Stimulated activated effector memory CD8-positive, alpha-beta T cell treated with anti-CD3 and anti-CD28 coated beads, Interleukin-12 subunit alpha, Interleukin-12 subunit beta, amount 100 ng/mL, for 72 hours (primary cell): ENCODE measurements at regions not wholly inside any gene's neighbourhood (a gene's known extent, or its start where the extent isn't known, plus 50 kb on each side); places are given as distances from the start of the nearest gene placed in this dataset.

Experiments
- ATAC-seq: fragments of 150-1000 bp; cut with Tn5 transposase; 2 replicates; pipeline ENCODE4 v1.10.0; 2021
- DNase-seq, 2 donors: peaks; one replicate each; pipeline ENCODE4 v3.0.0; 2021 to 2022; ENCODE audit warnings: low spot score in 2 of 2
- H3K27ac Mint-ChIP-seq: one replicate; pipeline ENCODE4 v1.8.0; 2022; ENCODE audit warnings: mild to moderate bottlenecking, mixed read lengths
- H3K36me3 Mint-ChIP-seq: one replicate; pipeline ENCODE4 v1.8.0; 2022; ENCODE audit warnings: mild to moderate bottlenecking, mixed read lengths
- H3K4me1 Mint-ChIP-seq: one replicate; pipeline ENCODE4 v1.8.0; 2022; ENCODE audit warnings: mixed read lengths
- H3K4me3 Mint-ChIP-seq: one replicate; pipeline ENCODE4 v1.8.0; 2022; ENCODE audit warnings: mild to moderate bottlenecking, mixed read lengths
- H3K9me3 Mint-ChIP-seq: one replicate; pipeline ENCODE4 v1.8.0; 2022; ENCODE audit warnings: mixed read lengths

DNA sequence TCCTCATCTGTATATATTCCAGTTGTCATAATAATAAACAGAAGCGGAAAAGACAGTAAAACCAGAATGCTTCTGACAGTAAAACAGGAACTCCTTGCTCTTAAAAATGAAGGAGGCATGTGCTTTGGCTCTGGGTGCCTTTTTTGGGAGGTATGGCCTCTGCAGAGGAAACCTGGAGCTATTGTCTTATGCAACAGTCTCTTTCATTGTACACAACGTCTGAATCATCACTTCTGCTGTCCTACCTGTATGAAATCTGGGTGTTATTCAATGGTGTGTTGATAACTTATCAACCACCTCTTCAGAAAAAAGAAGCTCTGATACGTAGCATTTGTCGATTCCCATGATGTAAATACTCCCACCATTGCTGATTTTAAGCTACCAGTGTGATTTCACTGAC, 64.8 kb downstream of the CDCA7 start:
- Mint-ChIP-seq H3K4me3 (no peak overlapping the region), H3K36me3 (no peaks in the 10 kb centered on the region), H3K4me1 (no peaks in the 10 kb centered on the region), H3K9me3 (no peaks in the 10 kb centered on the region), H3K27ac (no peak overlapping the region)
- ATAC-seq = no peak
- DNase-seq = no peak

DNA sequence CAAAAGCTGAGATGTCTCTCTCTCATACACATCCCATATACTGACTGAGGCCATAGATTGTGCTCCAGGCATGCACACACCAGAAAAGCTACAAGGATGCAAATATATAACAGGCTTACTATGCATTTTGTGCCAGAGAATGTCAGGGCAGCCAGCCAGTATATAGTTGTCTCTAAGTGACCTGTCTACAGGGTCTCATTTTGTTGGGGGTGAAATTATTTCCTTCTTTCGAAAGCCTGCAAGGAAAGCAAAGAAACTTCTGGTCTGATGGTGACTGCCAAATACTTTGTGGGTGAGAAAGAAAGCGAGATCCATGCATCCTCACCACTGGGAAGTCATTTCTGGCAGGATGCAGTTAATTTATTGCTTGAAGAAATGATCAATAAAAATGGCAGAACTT, 70.2 kb downstream of the CDCA7 start:
- no peaks in the 10 kb centered on the region for H3K9me3 Mint-ChIP-seq
- H3K27ac Mint-ChIP-seq = no peak overlapping the region
- ATAC-seq (no peak), DNase-seq (no peak)
- H3K36me3 Mint-ChIP-seq = no peaks in the 10 kb centered on the region
- H3K4me1 Mint-ChIP-seq = no peaks in the 10 kb centered on the region
- H3K4me3 Mint-ChIP-seq = no peak overlapping the region

DNA sequence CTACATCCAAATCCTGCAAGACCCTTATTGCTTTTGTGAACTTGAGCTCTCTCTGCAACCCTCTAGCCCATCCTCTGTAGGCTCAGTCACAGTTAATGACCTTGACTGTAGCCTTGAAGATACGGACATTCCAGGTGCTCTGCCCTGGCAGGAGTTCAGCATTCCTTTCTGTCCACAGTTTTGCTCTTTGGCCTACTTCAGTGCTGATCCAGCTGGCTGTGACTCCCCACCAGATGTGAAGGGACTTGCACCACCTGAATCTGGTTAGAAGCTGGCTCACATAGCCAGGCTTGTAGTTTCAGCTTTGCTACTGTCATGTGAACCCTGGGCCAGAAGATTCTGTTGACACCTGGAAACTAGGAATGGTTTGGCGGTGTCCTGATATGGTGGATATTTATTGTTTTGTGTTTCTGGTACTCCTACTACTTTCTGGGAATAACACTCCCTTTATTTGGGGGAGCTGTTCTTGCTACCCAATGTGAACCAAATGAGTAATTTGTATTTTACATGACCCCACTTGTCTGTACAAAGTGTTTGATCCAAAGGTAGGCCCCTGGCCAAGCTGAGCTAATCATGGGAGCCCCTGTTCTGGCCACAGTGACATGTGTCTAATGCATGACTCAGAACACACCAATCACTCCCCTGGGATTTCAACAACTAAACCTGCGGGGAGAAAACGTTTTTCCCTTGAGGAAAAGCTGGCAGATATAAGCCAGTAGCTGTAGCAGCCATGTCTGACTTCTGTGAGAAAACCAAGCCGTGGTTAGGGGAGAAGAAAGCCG, 73.4 kb downstream of the CDCA7 start:
- no peak for DNase-seq
- H3K27ac Mint-ChIP-seq = no peak overlapping the region
- H3K4me3 Mint-ChIP-seq = no peak overlapping the region
- ATAC-seq = no peak
- no peaks in the 10 kb centered on the region for H3K36me3 Mint-ChIP-seq
- no peaks in the 10 kb centered on the region for H3K9me3 Mint-ChIP-seq
- H3K4me1 Mint-ChIP-seq = no peaks in the 10 kb centered on the region

DNA sequence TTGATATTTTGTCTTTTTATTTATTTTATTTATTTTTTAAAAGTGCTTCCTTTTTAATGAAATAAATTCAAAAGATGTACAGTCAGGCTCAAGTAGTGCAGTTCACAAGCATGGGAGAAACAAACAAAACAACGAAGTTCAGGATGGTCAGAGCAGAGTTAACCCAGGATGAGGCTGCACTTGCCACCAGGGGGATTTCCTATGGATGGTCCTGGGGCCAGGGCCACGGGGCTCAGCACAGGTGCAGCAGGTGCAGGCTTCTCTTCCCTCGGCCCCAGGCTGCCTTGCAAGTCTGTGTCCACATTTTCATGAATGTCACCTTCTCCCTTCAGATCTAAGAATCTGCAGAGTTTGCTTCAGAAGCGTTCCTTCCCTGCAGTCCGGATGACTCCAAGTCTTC, 76.5 kb downstream of the CDCA7 start:
- Mint-ChIP-seq H3K36me3 (no peaks in the 10 kb centered on the region), H3K9me3 (no peaks in the 10 kb centered on the region), H3K4me3 (no peak overlapping the region), H3K4me1 (no peaks in the 10 kb centered on the region), H3K27ac (no peak overlapping the region)
- ATAC-seq (no peak), DNase-seq (no peak)

DNA sequence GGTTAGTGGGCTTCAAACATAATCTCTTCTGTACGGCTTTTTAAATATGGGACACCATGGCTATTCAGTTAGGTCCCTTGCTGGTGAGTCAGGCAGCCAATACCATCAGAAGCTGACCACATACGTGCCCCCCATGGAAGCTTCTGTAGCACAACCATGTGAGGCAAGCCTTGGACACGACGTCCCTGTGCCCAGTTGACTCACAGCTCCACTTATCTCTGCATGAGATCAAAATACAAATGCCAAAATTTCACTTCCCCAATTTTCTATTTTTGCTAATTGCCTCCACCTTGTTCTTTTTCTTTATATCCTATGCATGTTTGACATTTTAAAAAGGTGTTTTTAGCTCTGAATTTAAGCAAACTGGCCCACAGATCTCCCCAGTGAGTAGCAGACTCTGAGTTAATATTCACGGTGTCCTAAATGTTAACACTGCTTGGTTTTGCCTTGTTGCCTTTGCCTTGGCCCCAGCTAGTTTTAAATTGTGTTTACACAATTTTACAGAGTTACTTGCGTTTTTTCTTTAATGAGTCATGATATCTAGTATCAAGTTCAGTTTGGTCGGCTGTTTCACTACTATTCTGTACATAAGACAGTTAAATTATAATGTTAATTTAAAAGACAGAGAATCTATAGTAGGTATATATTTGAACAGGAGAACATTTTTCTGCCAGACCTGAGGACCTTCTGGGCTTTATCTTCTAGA, 77.5 kb downstream of the CDCA7 start:
- Mint-ChIP-seq H3K9me3 (no peaks in the 10 kb centered on the region), H3K27ac (no peak overlapping the region), H3K36me3 (no peaks in the 10 kb centered on the region), H3K4me1 (no peaks in the 10 kb centered on the region), H3K4me3 (no peak overlapping the region)
- DNase-seq = no peak
- no peak for ATAC-seq

DNA sequence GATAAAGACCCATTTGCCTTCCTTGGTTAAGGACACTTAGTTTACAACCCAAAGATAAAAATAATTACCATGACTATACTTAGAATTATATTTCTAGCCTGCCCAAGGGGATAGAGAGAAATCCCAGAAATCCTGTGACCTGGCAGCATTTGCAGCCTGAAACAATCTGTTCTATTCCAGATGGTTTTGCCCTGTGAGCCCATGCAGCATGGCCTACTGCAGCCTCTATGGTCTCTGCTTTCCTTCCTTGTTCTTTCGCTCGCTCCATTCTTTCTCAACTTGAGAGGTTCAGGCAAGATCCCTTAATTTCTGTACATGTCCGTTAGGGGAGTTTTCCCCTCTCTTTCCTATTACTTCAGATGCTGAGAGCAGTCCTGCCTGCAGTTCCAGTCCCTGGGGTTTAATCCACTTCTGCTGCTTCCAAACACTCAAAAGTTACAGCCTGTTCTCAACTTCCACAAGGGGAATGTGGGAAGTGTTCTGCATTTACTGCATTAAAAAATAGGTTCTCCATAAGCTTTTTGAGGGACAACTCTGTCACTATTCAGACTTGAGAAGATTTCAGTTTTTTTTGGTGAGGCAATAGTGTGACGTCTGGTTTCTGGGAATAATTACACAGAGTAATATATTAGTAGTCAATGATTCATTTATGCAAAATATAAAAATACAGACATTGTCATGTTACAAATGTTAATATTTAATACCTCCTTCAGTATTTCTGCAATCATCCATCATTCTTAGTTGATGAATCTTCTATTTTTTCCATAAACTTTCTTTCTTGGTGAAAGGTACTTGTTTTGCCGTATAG, 80.3 kb downstream of the CDCA7 start:
- ATAC-seq = no peak
- DNase-seq = no peak
- no peak overlapping the region for H3K4me3 Mint-ChIP-seq
- H3K36me3 Mint-ChIP-seq = no peaks in the 10 kb centered on the region
- no peaks in the 10 kb centered on the region for H3K4me1 Mint-ChIP-seq
- H3K9me3 Mint-ChIP-seq = no peaks in the 10 kb centered on the region
- H3K27ac Mint-ChIP-seq = no peak overlapping the region

DNA sequence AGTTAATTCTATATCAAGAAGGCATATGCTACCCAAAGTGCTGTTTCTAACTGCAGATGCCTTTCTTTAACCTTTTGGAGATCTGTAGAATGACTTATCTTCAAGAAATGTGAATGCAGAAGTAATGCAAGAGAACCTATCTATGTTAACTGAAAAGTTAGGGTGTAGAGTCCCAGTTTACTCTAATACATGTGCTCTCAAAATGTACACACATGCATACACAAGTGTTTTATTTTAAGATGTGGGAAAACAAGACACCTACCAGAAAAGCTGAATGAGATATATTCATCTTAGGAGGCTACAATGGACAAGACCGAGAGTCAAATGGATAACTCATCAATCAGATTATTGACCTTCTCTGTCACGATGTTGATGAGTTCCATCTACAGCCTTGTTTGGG, 80.9 kb downstream of the CDCA7 start:
- H3K4me3 Mint-ChIP-seq = no peak overlapping the region
- DNase-seq (no peak), ATAC-seq (no peak)
- no peaks in the 10 kb centered on the region for H3K36me3 Mint-ChIP-seq
- no peaks in the 10 kb centered on the region for H3K9me3 Mint-ChIP-seq
- H3K27ac Mint-ChIP-seq = no peak overlapping the region
- H3K4me1 Mint-ChIP-seq = no peaks in the 10 kb centered on the region

DNA sequence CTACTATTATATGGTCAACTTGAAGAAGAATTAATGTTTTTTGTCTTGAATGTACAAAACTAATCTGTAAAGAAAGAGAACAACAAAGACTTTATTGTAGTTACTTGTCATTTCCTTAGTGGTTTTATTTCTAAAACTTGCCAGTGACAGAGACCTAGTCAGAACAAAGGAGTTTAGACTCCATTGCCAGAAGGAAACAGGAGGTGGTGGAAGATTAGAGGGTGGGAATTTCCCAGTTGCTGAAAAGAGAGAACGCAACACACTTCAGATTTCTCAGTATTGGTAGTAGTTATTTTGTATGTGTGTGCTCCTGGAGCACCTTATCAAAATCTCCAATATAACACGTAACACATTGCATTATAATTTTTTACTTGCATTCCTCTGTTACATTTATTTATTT, 81.4 kb downstream of the CDCA7 start:
- no peak overlapping the region for H3K4me3 Mint-ChIP-seq
- H3K9me3 Mint-ChIP-seq = no peaks in the 10 kb centered on the region
- no peaks in the 10 kb centered on the region for H3K36me3 Mint-ChIP-seq
- H3K27ac Mint-ChIP-seq = no peak overlapping the region
- ATAC-seq (peak; percentile 21), DNase-seq (no peak)
- H3K4me1 Mint-ChIP-seq = no peaks in the 10 kb centered on the region

DNA sequence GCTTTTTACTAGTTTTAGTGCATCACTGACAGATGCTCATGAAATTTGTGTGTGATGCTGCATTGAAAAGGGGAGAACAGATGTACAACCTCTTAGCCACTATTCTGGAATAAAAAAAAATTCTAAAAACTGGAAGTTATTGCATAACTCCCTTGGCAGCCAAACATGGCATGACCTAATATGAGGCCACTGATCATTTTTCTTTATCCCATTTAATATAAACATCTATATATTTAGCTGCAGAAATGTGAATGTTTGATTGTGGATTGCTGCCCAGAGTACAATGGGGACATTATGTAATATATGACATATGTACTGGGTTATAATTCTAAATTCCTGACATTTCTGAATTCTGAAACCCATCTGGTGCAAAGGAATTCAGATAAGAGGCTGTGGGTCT, 86.5 kb downstream of the CDCA7 start:
- Mint-ChIP-seq H3K36me3 (no peaks in the 10 kb centered on the region), H3K9me3 (no peaks in the 10 kb centered on the region), H3K27ac (no peak overlapping the region), H3K4me1 (no peaks in the 10 kb centered on the region), H3K4me3 (no peak overlapping the region)
- ATAC-seq (no peak), DNase-seq (no peak)

DNA sequence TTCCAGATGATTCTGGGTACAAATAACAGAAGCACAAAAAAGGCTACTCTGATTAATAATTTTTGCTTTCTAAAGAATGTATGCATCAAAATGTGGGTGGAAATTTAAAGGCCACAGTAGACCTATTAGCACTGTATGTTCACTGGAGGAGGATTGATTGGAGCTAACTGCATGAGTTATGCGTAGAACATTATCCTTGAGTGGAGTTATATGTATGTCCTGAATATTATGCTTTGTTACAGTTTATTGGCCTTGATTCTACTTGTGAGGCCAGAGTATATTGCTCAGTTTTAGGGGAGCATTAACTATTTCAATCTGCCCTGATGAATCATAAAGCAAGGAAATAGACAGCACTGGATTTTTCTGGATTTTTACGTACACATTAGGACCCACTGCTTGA, 87.9 kb downstream of the CDCA7 start:
- H3K4me1 Mint-ChIP-seq = no peaks in the 10 kb centered on the region
- no peak overlapping the region for H3K27ac Mint-ChIP-seq
- H3K36me3 Mint-ChIP-seq = no peaks in the 10 kb centered on the region
- no peak overlapping the region for H3K4me3 Mint-ChIP-seq
- DNase-seq (no peak), ATAC-seq (no peak)
- no peaks in the 10 kb centered on the region for H3K9me3 Mint-ChIP-seq

DNA sequence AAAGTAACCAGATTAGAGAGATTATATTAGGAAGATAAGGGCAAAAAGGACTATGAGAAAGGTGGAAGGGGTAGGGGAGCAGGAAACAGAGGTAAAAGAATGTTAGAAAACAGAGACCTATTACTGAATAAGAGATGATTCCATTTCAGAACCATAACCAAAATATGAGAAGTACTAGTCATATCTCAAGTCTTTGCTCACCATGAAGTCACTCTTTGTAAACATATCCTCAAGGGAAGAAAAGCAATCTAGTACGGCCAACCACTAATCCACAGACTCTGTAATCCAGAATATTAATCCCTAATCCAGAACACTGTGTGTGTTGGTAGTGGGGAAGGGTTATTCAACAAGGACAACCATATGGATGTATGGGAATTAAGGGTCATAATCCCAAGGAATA, 92.0 kb downstream of the CDCA7 start:
- Mint-ChIP-seq H3K27ac (no peak overlapping the region), H3K9me3 (no peaks in the 10 kb centered on the region), H3K4me3 (no peak overlapping the region), H3K36me3 (no peaks in the 10 kb centered on the region), H3K4me1 (peaks cover 14% of the 10 kb centered on the region)
- DNase-seq = no peak
- no peak for ATAC-seq

DNA sequence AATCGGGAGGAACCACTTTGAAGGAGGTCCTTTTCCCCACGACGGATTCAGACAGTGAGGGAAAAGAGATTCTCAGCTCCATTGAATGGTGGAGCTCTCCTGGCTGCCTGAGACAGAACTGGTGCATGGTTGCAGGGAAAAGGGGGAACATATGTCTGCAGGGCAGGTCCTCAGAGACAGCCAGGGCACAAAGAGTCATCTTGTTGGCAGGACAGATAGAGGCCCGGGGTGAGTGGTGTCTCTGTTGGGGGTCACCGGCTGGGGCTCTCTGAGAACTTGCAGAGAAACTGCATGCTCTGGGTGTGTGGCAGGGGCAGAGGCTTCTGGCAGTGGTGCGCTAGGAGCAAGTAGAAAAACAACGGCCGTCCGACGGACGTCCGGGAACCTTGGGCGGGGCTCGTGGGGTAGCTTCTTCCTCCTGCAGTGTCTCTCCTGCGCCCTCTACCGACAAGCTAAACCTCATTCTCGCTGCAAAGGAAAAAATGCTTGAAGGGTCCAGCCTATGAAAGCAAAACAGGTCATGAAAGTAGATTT, 94.3 kb downstream of the CDCA7 start:
- peak; percentile 84 for ATAC-seq
- no peaks in the 10 kb centered on the region for H3K36me3 Mint-ChIP-seq
- peaks cover 14% of the 10 kb centered on the region for H3K4me1 Mint-ChIP-seq
- DNase-seq = peak; percentile 61 to 84
- H3K27ac Mint-ChIP-seq = no peak overlapping the region
- peak overlapping the region; percentile 51 for H3K4me3 Mint-ChIP-seq
- no peaks in the 10 kb centered on the region for H3K9me3 Mint-ChIP-seq

DNA sequence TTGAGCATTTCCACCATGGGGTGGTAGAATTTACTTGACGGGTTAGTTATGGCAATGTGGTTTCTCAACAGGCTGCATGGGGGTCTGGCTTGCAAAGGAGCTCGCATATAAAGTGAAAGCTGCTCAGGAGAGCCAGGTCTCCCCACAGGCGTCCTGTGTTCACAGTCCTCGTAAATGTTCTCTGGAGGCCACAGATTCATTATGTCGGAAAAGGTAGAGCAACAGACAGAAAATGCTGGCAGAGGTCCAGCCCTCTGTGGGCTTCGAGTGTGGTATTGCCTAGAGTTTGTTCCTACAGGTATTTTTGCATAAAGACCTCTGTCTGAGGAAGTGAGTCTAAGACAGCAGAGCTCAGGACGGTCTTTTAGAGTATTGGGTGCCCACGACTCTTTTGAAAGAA, 96.4 kb downstream of the CDCA7 start:
- Mint-ChIP-seq H3K4me3 (peak overlapping the region; percentile 21), H3K9me3 (no peaks in the 10 kb centered on the region), H3K36me3 (no peaks in the 10 kb centered on the region), H3K27ac (no peak overlapping the region), H3K4me1 (peaks cover 14% of the 10 kb centered on the region)
- DNase-seq (no peak), ATAC-seq (no peak)

DNA sequence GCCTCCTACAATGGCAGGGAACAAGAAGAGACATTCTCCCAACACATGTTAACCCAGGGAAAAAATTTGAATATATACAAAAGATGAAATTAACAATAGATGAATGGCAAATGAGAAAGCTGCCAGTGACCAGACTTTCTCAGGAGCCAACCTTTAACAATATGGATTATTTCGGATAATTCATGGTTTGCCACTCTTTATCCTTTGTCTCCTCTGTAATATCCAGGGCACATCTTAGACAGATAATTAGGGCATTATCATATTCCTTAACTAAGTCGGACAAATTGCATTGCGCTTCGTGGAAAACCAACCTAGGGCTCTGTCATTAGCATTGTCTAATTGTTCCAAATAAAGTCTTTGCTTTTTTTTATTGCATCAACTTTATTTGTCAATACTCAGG, 97.3 kb downstream of the CDCA7 start:
- H3K4me1 Mint-ChIP-seq = peaks cover 14% of the 10 kb centered on the region
- no peak overlapping the region for H3K27ac Mint-ChIP-seq
- no peaks in the 10 kb centered on the region for H3K9me3 Mint-ChIP-seq
- DNase-seq (no peak), ATAC-seq (no peak)
- no peaks in the 10 kb centered on the region for H3K36me3 Mint-ChIP-seq
- H3K4me3 Mint-ChIP-seq = no peak overlapping the region

DNA sequence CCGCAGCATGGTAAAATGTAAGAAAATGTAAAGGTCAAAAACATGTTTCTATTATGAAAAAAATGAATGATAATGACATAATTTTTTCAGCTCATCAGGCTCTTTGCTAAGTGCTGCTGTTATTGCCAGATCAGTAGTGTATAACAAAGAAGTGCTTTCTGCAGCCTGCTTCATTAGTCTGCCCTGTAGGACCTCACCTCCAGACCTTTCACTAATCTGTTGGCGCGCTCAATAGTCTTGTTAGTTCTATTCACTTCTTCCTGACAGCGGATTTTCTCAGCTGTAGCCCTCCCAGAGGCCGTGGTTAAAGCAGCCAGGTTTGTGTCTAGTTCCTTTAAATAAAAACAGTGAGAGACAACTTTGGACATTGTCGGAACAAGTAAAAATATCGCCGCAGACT, 97.7 kb downstream of the CDCA7 start:
- DNase-seq (no peak), ATAC-seq (no peak)
- Mint-ChIP-seq H3K4me1 (peaks cover 14% of the 10 kb centered on the region), H3K4me3 (no peak overlapping the region), H3K9me3 (no peaks in the 10 kb centered on the region), H3K27ac (no peak overlapping the region), H3K36me3 (no peaks in the 10 kb centered on the region)
